ENCODE measurements at regions not wholly inside any gene's neighbourhood (a gene's known extent, or its start where the extent isn't known, plus 50 kb on each side); places are given as distances from the start of the nearest gene placed in this dataset.
"Not testable (repeated sequence)": the region's sequence is repeated elsewhere in the genome, so short reads cannot be mapped to it uniquely, and the experiment has no call there.

- no peak overlapping the region for H3K4me2 ChIP-seq
- ChIA-PET POLR2A (no interaction called here), CTCF (no interaction called here)
- H3K27ac ChIP-seq = no peak overlapping the region
- no peak overlapping the region for H3K4me3 ChIP-seq
- H3K9me3 ChIP-seq = no peaks in the 10 kb centered on the region; the same call in 2 of the 3 replicates
- H3K4me1 ChIP-seq = no peaks in the 10 kb centered on the region
- ATAC-seq = no peak
- no peak for FAIRE-seq
- TF ChIP-seq MAFK (IDR thresholded peaks at IDR 0.05; ENCODE audit: partially characterized antibody) (peak; percentile 46), TFCP2L1 (CRISPR knock-in tag; IDR thresholded peaks at IDR 0.05) (no peak), CBX2 (IDR thresholded peaks at IDR 0.05; ENCODE audit: borderline replicate concordance, low read depth) (no peak), HMGXB4 (CRISPR knock-in tag; IDR thresholded peaks at IDR 0.05; ENCODE audit: borderline replicate concordance) (no peak)
- 11% methylated on average over 1 of the region's 1 CpG for WGBS (ENCODE audit: missing lambda C conversion rate)
- DNase-seq (ENCODE audit: low read depth in 1 of 2, low spot score in 1 of 2) = no peak
These were observed 67.8 kb upstream of the DNAJC1 start for GRCh38 chr10:22071332-22071731.

- FAIRE-seq (no peak), DNase-seq (ENCODE audit: low read depth in 1 of 2, low spot score in 1 of 2) (no peak), ATAC-seq (no peak)
- WGBS (ENCODE audit: missing lambda C conversion rate) = 92% methylated on average over 1 of the region's 1 CpG
- H3K4me1 ChIP-seq = no peaks in the 10 kb centered on the region
- POLR2A ChIA-PET = no interaction called here
- no peak overlapping the region for H3K27ac ChIP-seq
- H3K9me3 ChIP-seq = no peaks in the 10 kb centered on the region; the same call in 2 of the 3 replicates
- TF ChIP-seq HOXA7 (CRISPR knock-in tag; IDR thresholded peaks at IDR 0.05) (no peak), RAD21 (conservative IDR thresholded peaks at IDR 0.05 in 1 of 2, IDR thresholded peaks at IDR 0.05 in 1 of 2) (0 out of 5 replicates have a peak, but pooled peaks of 1 of the 2 experiments have one; percentile 13), POLR2A (IDR thresholded peaks at IDR 0.05; ENCODE audit: low read length) (no peak), CBX8 (IDR thresholded peaks at IDR 0.05) (no peak)
- TF ChIP-seq, protein P1, sequence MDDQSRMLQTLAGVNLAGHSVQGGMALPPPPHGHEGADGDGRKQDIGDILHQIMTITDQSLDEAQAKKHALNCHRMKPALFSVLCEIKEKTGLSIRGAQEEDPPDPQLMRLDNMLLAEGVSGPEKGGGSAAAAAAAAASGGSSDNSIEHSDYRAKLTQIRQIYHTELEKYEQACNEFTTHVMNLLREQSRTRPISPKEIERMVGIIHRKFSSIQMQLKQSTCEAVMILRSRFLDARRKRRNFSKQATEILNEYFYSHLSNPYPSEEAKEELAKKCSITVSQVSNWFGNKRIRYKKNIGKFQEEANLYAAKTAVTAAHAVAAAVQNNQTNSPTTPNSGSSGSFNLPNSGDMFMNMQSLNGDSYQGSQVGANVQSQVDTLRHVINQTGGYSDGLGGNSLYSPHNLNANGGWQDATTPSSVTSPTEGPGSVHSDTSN (IDR thresholded peaks at IDR 0.05) = no peak
- CTCF ChIA-PET = no interaction called here
- no peak overlapping the region for H3K4me2 ChIP-seq
- no peak overlapping the region for H3K4me3 ChIP-seq
These were observed 63.6 kb upstream of the DNAJC1 start for GRCh38 chr10:22067091-22067490.

- WGBS (ENCODE audit: missing lambda C conversion rate) = 18% methylated on average over 6 of the region's 6 CpGs
- H3K9me3 ChIP-seq; ATAC-seq; H3K27ac ChIP-seq; H3K4me2 ChIP-seq; H3K4me1 ChIP-seq; H3K4me3 ChIP-seq; DNase-seq (ENCODE audit: low read depth in 1 of 2, low spot score in 1 of 2); FAIRE-seq; CTCF ChIA-PET; POLR2A ChIA-PET: not testable (repeated sequence)
These were observed 57.5 kb upstream of the DNAJC1 start for GRCh38 chr10:22060984-22061383.

GRCh38 chr10:22058201-22058600 is 54.7 kb upstream of the DNAJC1 start:
- CTCF ChIA-PET = interaction anchor here (0.9 kb wide), 1 partner anchor 161 kb away, joined by 4 read pairs; no protein-coding TSS in a partner anchor
- POLR2A ChIA-PET = interaction anchor here (1.0 kb wide), 1 partner anchor 258 kb away, joined by 3 read pairs; the partner anchor contains the start of gene COMMD3
- no peak for ATAC-seq
- H3K4me2 ChIP-seq = peak overlapping the region; percentile 35; the same call in 2 of the 3 replicates
- TF ChIP-seq, protein P2, sequence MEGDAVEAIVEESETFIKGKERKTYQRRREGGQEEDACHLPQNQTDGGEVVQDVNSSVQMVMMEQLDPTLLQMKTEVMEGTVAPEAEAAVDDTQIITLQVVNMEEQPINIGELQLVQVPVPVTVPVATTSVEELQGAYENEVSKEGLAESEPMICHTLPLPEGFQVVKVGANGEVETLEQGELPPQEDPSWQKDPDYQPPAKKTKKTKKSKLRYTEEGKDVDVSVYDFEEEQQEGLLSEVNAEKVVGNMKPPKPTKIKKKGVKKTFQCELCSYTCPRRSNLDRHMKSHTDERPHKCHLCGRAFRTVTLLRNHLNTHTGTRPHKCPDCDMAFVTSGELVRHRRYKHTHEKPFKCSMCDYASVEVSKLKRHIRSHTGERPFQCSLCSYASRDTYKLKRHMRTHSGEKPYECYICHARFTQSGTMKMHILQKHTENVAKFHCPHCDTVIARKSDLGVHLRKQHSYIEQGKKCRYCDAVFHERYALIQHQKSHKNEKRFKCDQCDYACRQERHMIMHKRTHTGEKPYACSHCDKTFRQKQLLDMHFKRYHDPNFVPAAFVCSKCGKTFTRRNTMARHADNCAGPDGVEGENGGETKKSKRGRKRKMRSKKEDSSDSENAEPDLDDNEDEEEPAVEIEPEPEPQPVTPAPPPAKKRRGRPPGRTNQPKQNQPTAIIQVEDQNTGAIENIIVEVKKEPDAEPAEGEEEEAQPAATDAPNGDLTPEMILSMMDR (IDR thresholded peaks at IDR 0.05) = no peak
- TF ChIP-seq GATA3 (IDR thresholded peaks at IDR 0.05; ENCODE audit: borderline replicate concordance) = peak; percentile 49; the same call in 1 of the 2 replicates
- H3K27ac ChIP-seq = no peak overlapping the region
- 10% methylated on average over 2 of the region's 2 CpGs for WGBS (ENCODE audit: missing lambda C conversion rate)
- H3K9me3 ChIP-seq = no peaks in the 10 kb centered on the region; the same call in 2 of the 3 replicates
- H3K4me3 ChIP-seq = no peak overlapping the region
- FAIRE-seq = no peak
- DNase-seq (ENCODE audit: low read depth in 1 of 2, low spot score in 1 of 2) = no peak
- H3K4me1 ChIP-seq = 0 out of 3 replicates have a peak, but pooled peaks cover 6% of the 10 kb centered on the region

DNA sequence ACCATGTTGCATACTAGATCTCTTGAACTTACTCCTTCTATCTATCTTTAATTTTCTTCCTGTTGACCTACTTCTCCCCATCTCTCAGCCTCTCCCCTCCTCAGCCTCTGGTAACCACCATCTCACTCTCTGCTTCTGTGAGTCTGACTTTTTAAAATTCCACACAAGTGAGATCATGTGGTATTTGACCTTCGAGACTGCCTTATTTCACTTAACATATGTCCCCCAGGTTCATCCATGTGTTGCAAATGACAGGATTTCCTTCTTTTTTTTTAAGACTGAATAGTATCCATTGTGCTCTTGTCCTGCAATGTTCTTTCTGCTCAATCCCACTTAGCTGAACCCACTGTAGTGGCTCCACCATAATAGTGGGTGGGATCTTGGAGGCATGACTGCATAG is 51.4 kb upstream of the DNAJC1 start:
- TF ChIP-seq FOSL2 (IDR thresholded peaks at IDR 0.05) (no peak), FOSL2 (CRISPR knock-in tag; IDR thresholded peaks at IDR 0.05) (no peak), NPAS2 (CRISPR knock-in tag; IDR thresholded peaks at IDR 0.05; ENCODE audit: borderline replicate concordance) (no peak), RARB (CRISPR knock-in tag; IDR thresholded peaks at IDR 0.05) (no peak), MAZ (IDR thresholded peaks at IDR 0.05; ENCODE audit: borderline replicate concordance, low read depth, low read length) (no peak)
- ChIA-PET POLR2A (no interaction called here), CTCF (interaction anchor here (0.6 kb wide), 1 partner anchor 172 kb away, joined by 4 read pairs; no protein-coding TSS in a partner anchor)
- WGBS (ENCODE audit: missing lambda C conversion rate) = 4% methylated on average over 1 of the region's 1 CpG
- Histone ChIP-seq H3K4me3 (no peak overlapping the region), H3K27ac (no peak overlapping the region), H3K9me3 (no peaks in the 10 kb centered on the region; the same call in 2 of the 3 replicates), H3K4me2 (no peak overlapping the region), H3K4me1 (0 out of 3 replicates have a peak, but pooled peaks cover 6% of the 10 kb centered on the region)
- DNase-seq (ENCODE audit: low read depth in 1 of 2, low spot score in 1 of 2) (no peak), ATAC-seq (no peak), FAIRE-seq (no peak)

Data from A549 (cell line).